HuH-7 (cell line): ENCODE measurements at regions not wholly inside any gene's neighbourhood (a gene's known extent, or its start where the extent isn't known, plus 50 kb on each side); places are given as distances from the start of the nearest gene placed in this dataset.

Experiments used
- DNase-seq: peaks from one replicate; pipeline ENCODE4 v3.0.0; 2011; ENCODE audit warnings: low spot score

- DNase-seq, result no peak
These were observed 75.6 kb downstream of the ICOS start for GRCh38 chr2:204012072-204012653.

- DNase-seq, result no peak
These were observed 78.7 kb downstream of the ICOS start for GRCh38 chr2:204015118-204015843.

- DNase-seq, result no peak
These were observed 82.2 kb downstream of the ICOS start for GRCh38 chr2:204018717-204019116.

GRCh38 chr2:204019572-204020501 is 83.3 kb downstream of the ICOS start:
- no peak for DNase-seq

- DNase-seq, result no peak
These were observed 84.9 kb downstream of the ICOS start for GRCh38 chr2:204021290-204022081.

GRCh38 chr2:204022550-204022949 is 86.0 kb downstream of the ICOS start:
- DNase-seq, result no peak

GRCh38 chr2:204023088-204023487 is 86.5 kb downstream of the ICOS start:
- no peak for DNase-seq

- peak; percentile 6 for DNase-seq
These were observed 87.9 kb downstream of the ICOS start for GRCh38 chr2:204024503-204024902.

GRCh38 chr2:204024906-204025475 is 88.4 kb downstream of the ICOS start:
- no peak for DNase-seq

GRCh38 chr2:204026294-204026693 is 89.7 kb downstream of the ICOS start:
- DNase-seq, result no peak

GRCh38 chr2:204027091-204027490 is 90.5 kb downstream of the ICOS start:
- DNase-seq, result no peak

- DNase-seq, result no peak
These were observed 93.8 kb downstream of the ICOS start for GRCh38 chr2:204030322-204030721.

- no peak for DNase-seq
These were observed 94.5 kb downstream of the ICOS start for GRCh38 chr2:204031056-204031455.

GRCh38 chr2:204032301-204032700 is 95.7 kb downstream of the ICOS start:
- no peak for DNase-seq

GRCh38 chr2:204033611-204034495 is 97.3 kb downstream of the ICOS start:
- no peak for DNase-seq

GRCh38 chr2:204036706-204037105 is 100.1 kb downstream of the ICOS start:
- no peak for DNase-seq

- DNase-seq, result no peak
These were observed 100.7 kb downstream of the ICOS start for GRCh38 chr2:204037286-204037685.

- no peak for DNase-seq
These were observed 102.8 kb downstream of the ICOS start for GRCh38 chr2:204039298-204039838.

- no peak for DNase-seq
These were observed 103.5 kb downstream of the ICOS start for GRCh38 chr2:204040016-204040415.

- no peak for DNase-seq
These were observed 105.8 kb downstream of the ICOS start for GRCh38 chr2:204042401-204042800.
